ENCODE measurements at regions not wholly inside any gene's neighbourhood (a gene's known extent, or its start where the extent isn't known, plus 50 kb on each side); places are given as distances from the start of the nearest gene placed in this dataset.

DNA sequence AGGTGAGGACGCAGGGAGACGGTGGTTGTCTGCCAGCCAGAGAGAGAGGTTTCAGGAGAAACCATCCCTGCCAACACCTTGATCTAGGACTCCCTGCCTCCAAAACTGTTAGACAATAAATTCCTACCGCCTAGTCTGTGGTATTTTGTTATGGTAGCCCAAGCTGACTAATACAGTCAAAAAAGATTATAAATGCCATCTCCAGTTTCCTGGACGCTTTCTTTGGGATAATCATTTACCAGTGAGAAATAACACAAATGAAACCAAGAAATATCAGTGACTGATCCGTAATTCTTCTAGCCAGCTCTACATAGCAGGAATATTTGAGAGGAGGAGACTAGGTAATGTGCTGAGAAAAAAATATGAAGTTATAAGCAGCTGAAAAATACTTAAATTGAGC is 707.8 kb upstream of the LMCD1 start:
- Mint-ChIP-seq H3K27me3 (ENCODE audit: low read depth) (no peaks in the 10 kb centered on the region), H3K36me3 (no peaks in the 10 kb centered on the region), H3K9me3 (peaks cover 5% of the 10 kb centered on the region), H3K27ac (no peak overlapping the region), H3K4me3 (no peak overlapping the region), H3K4me1 (no peaks in the 10 kb centered on the region)
- TF ChIP-seq, protein P1, sequence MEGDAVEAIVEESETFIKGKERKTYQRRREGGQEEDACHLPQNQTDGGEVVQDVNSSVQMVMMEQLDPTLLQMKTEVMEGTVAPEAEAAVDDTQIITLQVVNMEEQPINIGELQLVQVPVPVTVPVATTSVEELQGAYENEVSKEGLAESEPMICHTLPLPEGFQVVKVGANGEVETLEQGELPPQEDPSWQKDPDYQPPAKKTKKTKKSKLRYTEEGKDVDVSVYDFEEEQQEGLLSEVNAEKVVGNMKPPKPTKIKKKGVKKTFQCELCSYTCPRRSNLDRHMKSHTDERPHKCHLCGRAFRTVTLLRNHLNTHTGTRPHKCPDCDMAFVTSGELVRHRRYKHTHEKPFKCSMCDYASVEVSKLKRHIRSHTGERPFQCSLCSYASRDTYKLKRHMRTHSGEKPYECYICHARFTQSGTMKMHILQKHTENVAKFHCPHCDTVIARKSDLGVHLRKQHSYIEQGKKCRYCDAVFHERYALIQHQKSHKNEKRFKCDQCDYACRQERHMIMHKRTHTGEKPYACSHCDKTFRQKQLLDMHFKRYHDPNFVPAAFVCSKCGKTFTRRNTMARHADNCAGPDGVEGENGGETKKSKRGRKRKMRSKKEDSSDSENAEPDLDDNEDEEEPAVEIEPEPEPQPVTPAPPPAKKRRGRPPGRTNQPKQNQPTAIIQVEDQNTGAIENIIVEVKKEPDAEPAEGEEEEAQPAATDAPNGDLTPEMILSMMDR (IDR thresholded peaks at IDR 0.05; ENCODE audit: unreplicated experiment) = no peak
- DNase-seq (ENCODE audit: low spot score in 2 of 2, unreplicated experiment in 2 of 2) = no peak

GRCh38 chr3:7798276-7798675 is 703.3 kb upstream of the LMCD1 start:
- Mint-ChIP-seq H3K36me3 (no peaks in the 10 kb centered on the region), H3K4me1 (no peaks in the 10 kb centered on the region), H3K27me3 (ENCODE audit: low read depth) (no peaks in the 10 kb centered on the region), H3K4me3 (no peak overlapping the region), H3K9me3 (no peaks in the 10 kb centered on the region), H3K27ac (no peak overlapping the region)
- TF ChIP-seq, protein P1 (IDR thresholded peaks at IDR 0.05; ENCODE audit: unreplicated experiment) = no peak
- DNase-seq (ENCODE audit: low spot score in 2 of 2, unreplicated experiment in 2 of 2) = no peak

DNA sequence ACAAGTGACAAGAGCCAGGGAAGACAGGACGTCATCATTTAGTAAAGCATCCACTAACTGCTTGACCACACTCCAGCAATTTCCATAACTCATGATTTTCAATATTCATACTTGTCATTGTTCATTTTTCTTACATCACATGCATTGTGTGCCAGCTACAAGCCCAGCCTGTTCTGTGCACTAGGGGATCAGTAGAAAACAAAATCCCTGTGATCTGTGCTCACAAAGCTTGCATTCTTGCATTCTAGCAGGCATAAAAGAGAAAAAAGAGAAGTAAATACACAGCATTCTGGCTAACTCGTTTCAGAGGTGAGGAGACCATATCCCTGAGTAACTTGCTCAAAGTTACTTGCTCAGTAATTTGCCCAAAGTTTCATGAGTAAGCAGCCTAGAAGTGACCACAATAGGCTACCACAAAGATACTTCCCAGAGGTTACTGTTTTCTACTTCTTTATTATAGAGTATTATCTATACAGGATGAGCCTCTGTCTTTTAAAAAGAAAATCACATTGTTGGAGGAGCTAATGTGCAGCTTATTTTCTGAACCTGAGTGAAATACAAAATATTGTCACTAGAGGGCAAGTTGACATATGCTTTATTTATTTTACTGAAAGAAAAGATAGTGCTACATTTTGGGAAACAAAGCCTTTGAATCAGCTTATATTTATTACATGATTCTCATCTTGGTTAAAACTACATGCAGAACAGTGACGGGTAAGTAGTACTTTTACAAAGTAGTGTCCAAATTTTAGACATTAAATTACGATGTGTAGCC is 701.4 kb upstream of the LMCD1 start:
- H3K4me3 Mint-ChIP-seq = no peak overlapping the region
- H3K27me3 Mint-ChIP-seq (ENCODE audit: low read depth) = no peaks in the 10 kb centered on the region
- H3K9me3 Mint-ChIP-seq = no peaks in the 10 kb centered on the region
- no peaks in the 10 kb centered on the region for H3K4me1 Mint-ChIP-seq
- H3K36me3 Mint-ChIP-seq = no peaks in the 10 kb centered on the region
- TF ChIP-seq, protein P1 (IDR thresholded peaks at IDR 0.05; ENCODE audit: unreplicated experiment) = peak; percentile 60
- H3K27ac Mint-ChIP-seq = no peak overlapping the region
- no peak for DNase-seq (ENCODE audit: low spot score in 2 of 2, unreplicated experiment in 2 of 2)

DNA sequence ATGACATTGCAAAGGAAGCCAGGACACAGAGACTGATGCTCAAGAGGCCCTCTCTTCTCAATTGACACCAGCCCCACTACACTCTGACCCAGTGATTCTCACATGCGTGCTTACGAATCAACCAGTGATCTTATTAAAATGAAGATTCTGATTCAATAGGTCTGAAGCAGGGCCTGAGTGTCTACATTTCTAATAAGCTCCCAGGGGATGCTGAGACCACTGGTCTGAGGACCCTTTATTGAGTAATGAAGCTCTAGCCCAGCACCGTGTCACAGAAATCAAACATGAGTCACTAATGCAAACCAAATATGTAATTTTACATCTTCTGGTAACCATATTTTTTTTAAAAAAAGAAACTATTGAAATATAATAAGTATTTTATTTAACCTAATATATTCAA is 689.1 kb upstream of the LMCD1 start:
- DNase-seq (ENCODE audit: low spot score in 2 of 2, unreplicated experiment in 2 of 2) = no peak
- no peaks in the 10 kb centered on the region for H3K36me3 Mint-ChIP-seq
- no peaks in the 10 kb centered on the region for H3K4me1 Mint-ChIP-seq

GRCh38 chr3:7813365-7813764 is 688.3 kb upstream of the LMCD1 start:
- TF ChIP-seq, protein P1 (IDR thresholded peaks at IDR 0.05; ENCODE audit: unreplicated experiment) = no peak
- Mint-ChIP-seq H3K36me3 (no peaks in the 10 kb centered on the region), H3K4me3 (no peak overlapping the region)

More for the DNA sequence above, 689.1 kb upstream of the LMCD1 start:
- H3K27me3 Mint-ChIP-seq (ENCODE audit: low read depth) = no peaks in the 10 kb centered on the region
- TF ChIP-seq, protein P1 (IDR thresholded peaks at IDR 0.05; ENCODE audit: unreplicated experiment) = no peak
- no peak overlapping the region for H3K27ac Mint-ChIP-seq
- peaks cover 2% of the 10 kb centered on the region for H3K9me3 Mint-ChIP-seq
- no peak overlapping the region for H3K4me3 Mint-ChIP-seq

More at GRCh38 chr3:7813365-7813764, 688.3 kb upstream of the LMCD1 start:
- DNase-seq (ENCODE audit: low spot score in 2 of 2, unreplicated experiment in 2 of 2) = no peak
- no peaks in the 10 kb centered on the region for H3K4me1 Mint-ChIP-seq
- H3K9me3 Mint-ChIP-seq = peaks cover 2% of the 10 kb centered on the region
- no peaks in the 10 kb centered on the region for H3K27me3 Mint-ChIP-seq (ENCODE audit: low read depth)
- H3K27ac Mint-ChIP-seq = no peak overlapping the region

Measured in mesothelial cell of epicardium (in vitro differentiated cells).